GM13977 (cell line): ENCODE measurements at regions not wholly inside any gene's neighbourhood (a gene's known extent, or its start where the extent isn't known, plus 50 kb on each side); places are given as distances from the start of the nearest gene placed in this dataset.

Experiments used
- DNase-seq: peaks from one replicate; pipeline ENCODE4 v3.0.0; 2012; ENCODE audit warnings: low spot score
- CTCF ChIP-seq: IDR thresholded peaks from 2 replicates; pipeline ENCODE4 v1.5.1; 2012; ENCODE audit warnings: mild to moderate bottlenecking, control low read depth; ENCODE audit not compliant: insufficient read depth; ENCODE audit errors: extremely low read depth, missing control alignments
- in situ Hi-C: fragments of 300-500 bp; cut with MboI; formaldehyde crosslinking; loops from one replicate; pipeline ENCODE4 v1.12.0; 2022; ENCODE audit warnings: low sequenced_read_pairs, low pct_unique_long_range_greater_than_20kb, mixed read lengths, inconsistent platforms; ENCODE audit not compliant: unreplicated experiment

GRCh38 chr20:50290112-50290511 is 99.5 kb downstream of the CEBPB start:
- in situ Hi-C loops: no loop called here
- TF ChIP-seq CTCF: no peak
- no peak for DNase-seq

- no peak for TF ChIP-seq CTCF
- in situ Hi-C loops: no loop called here
- no peak for DNase-seq
Observed at GRCh38 chr20:50290808-50291207, 100.2 kb downstream of the CEBPB start.

GRCh38 chr20:50291254-50292078 is 100.8 kb downstream of the CEBPB start:
- in situ Hi-C loops: no loop called here
- no peak for DNase-seq
- TF ChIP-seq CTCF: no peak

GRCh38 chr20:50292079-50292590 is 101.5 kb downstream of the CEBPB start:
- DNase-seq: no peak
- in situ Hi-C loops: no loop called here
- no peak for TF ChIP-seq CTCF

GRCh38 chr20:50292591-50293283 is 102.1 kb downstream of the CEBPB start:
- no peak for DNase-seq

More at GRCh38 chr20:50292591-50293283, 102.1 kb downstream of the CEBPB start:
- in situ Hi-C loops: no loop called here
- no peak for TF ChIP-seq CTCF
